ENCODE measurements at regions not wholly inside any gene's neighbourhood (a gene's known extent, or its start where the extent isn't known, plus 50 kb on each side); places are given as distances from the start of the nearest gene placed in this dataset.

GRCh38 chr6:114556846-114557488 is 214.1 kb upstream of the HS3ST5 start:
- Histone ChIP-seq H2AFZ (replicated peaks) (no peak overlapping the region), H3K9me3 (ENCODE audit: low read depth) (no peaks in the 10 kb centered on the region), H3K4me3 (no peak overlapping the region), H3K4me1 (no peaks in the 10 kb centered on the region), H4K20me1 (ENCODE audit: low read depth) (no peaks in the 10 kb centered on the region), H3K4me2 (no peak overlapping the region), H3K9ac (no peak overlapping the region), H3K27me3 (no peaks in the 10 kb centered on the region), H3F3A (ENCODE audit: low read depth) (no peaks in the 10 kb centered on the region), H3K27ac (no peak overlapping the region), H3K36me3 (no peaks in the 10 kb centered on the region), H3K79me2 (ENCODE audit: low read depth) (no peaks in the 10 kb centered on the region)
- no peak for DNase-seq (ENCODE audit: low spot score)
- Mint-ChIP-seq H3K4me1 (peaks cover 8% of the 10 kb centered on the region), H3K4me3 (no peak overlapping the region), H3K36me3 (no peaks in the 10 kb centered on the region), H3K27ac (no peak overlapping the region), H3K27me3 (ENCODE audit: insufficient read depth, low read depth) (no peaks in the 10 kb centered on the region), H3K9me3 (peaks cover 3% of the 10 kb centered on the region)
- TF ChIP-seq EZH2 (IDR thresholded peaks at IDR 0.05) (no peak), EZH2phosphoT487 (IDR thresholded peaks at IDR 0.05) (no peak)

GRCh38 chr6:114550316-114550715 is 207.5 kb upstream of the HS3ST5 start:
- Mint-ChIP-seq H3K27ac (no peak overlapping the region), H3K27me3 (ENCODE audit: insufficient read depth, low read depth) (no peaks in the 10 kb centered on the region), H3K9me3 (no peaks in the 10 kb centered on the region), H3K4me3 (no peak overlapping the region), H3K36me3 (no peaks in the 10 kb centered on the region), H3K4me1 (no peaks in the 10 kb centered on the region)
- Histone ChIP-seq H3K27me3 (no peaks in the 10 kb centered on the region), H3F3A (ENCODE audit: low read depth) (no peaks in the 10 kb centered on the region), H3K4me1 (no peaks in the 10 kb centered on the region), H3K79me2 (ENCODE audit: low read depth) (no peaks in the 10 kb centered on the region), H3K36me3 (no peaks in the 10 kb centered on the region), H3K9me3 (ENCODE audit: low read depth) (no peaks in the 10 kb centered on the region), H3K27ac (no peak overlapping the region), H3K4me2 (no peak overlapping the region), H2AFZ (replicated peaks) (no peak overlapping the region), H4K20me1 (ENCODE audit: low read depth) (no peaks in the 10 kb centered on the region), H3K9ac (no peak overlapping the region), H3K4me3 (no peak overlapping the region)
- TF ChIP-seq EZH2 (IDR thresholded peaks at IDR 0.05), result no peak
- no peak for DNase-seq (ENCODE audit: low spot score)

- H3K27me3 Mint-ChIP-seq (ENCODE audit: insufficient read depth, low read depth), result peaks cover 2% of the 10 kb centered on the region
- H3K4me1 Mint-ChIP-seq, result no peaks in the 10 kb centered on the region
- H3K4me3 ChIP-seq, result no peak overlapping the region
- H3K27ac ChIP-seq, result no peak overlapping the region
- H3K9me3 ChIP-seq (ENCODE audit: low read depth), result no peaks in the 10 kb centered on the region
- no peaks in the 10 kb centered on the region for H3K36me3 ChIP-seq
- no peak overlapping the region for H3K4me3 Mint-ChIP-seq
- no peak overlapping the region for H3K9ac ChIP-seq
- H3K4me1 ChIP-seq, result no peaks in the 10 kb centered on the region
- no peaks in the 10 kb centered on the region for H3K27me3 ChIP-seq
- no peaks in the 10 kb centered on the region for H3K36me3 Mint-ChIP-seq
- H3K4me2 ChIP-seq, result no peak overlapping the region
- no peak overlapping the region for H2AFZ ChIP-seq (replicated peaks)
- H3K27ac Mint-ChIP-seq, result no peak overlapping the region
- no peaks in the 10 kb centered on the region for H3K9me3 Mint-ChIP-seq
- H3K79me2 ChIP-seq (ENCODE audit: low read depth), result no peaks in the 10 kb centered on the region
- DNase-seq (ENCODE audit: low spot score), result no peak
- H3F3A ChIP-seq (ENCODE audit: low read depth), result no peaks in the 10 kb centered on the region
- TF ChIP-seq EZH2 (IDR thresholded peaks at IDR 0.05) (no peak), EZH2phosphoT487 (IDR thresholded peaks at IDR 0.05) (no peak)
- TF ChIP-seq, protein P1, sequence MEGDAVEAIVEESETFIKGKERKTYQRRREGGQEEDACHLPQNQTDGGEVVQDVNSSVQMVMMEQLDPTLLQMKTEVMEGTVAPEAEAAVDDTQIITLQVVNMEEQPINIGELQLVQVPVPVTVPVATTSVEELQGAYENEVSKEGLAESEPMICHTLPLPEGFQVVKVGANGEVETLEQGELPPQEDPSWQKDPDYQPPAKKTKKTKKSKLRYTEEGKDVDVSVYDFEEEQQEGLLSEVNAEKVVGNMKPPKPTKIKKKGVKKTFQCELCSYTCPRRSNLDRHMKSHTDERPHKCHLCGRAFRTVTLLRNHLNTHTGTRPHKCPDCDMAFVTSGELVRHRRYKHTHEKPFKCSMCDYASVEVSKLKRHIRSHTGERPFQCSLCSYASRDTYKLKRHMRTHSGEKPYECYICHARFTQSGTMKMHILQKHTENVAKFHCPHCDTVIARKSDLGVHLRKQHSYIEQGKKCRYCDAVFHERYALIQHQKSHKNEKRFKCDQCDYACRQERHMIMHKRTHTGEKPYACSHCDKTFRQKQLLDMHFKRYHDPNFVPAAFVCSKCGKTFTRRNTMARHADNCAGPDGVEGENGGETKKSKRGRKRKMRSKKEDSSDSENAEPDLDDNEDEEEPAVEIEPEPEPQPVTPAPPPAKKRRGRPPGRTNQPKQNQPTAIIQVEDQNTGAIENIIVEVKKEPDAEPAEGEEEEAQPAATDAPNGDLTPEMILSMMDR (IDR thresholded peaks at IDR 0.05), result no peak
- no peaks in the 10 kb centered on the region for H4K20me1 ChIP-seq (ENCODE audit: low read depth)
These were observed 200.9 kb upstream of the HS3ST5 start for GRCh38 chr6:114543696-114544095.

DNA sequence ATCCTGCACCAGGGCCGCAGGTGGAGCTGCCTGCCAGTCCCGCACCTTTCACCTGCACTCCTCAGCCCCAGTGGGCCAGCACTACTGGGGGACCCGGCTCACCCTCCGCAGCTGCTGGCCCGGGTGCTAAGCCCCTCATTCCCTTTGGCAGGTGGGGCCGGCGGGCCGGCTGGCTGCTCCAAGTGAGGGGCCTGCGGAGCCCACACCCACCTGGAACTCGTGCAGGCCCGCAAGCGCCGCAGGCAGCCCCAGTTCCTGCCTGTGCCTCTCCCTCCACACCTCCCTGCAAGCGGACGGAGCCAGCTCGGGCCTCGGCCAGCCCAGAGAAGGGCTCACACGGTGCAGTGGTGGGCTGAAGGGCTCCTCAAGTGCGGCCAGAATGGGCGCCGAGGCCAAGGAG is 199.0 kb upstream of the HS3ST5 start:
- Mint-ChIP-seq H3K27ac (no peak overlapping the region), H3K4me1 (no peaks in the 10 kb centered on the region), H3K36me3 (no peaks in the 10 kb centered on the region), H3K27me3 (ENCODE audit: insufficient read depth, low read depth) (peaks cover 2% of the 10 kb centered on the region), H3K4me3 (no peak overlapping the region), H3K9me3 (no peaks in the 10 kb centered on the region)
- H3K9me3 ChIP-seq (ENCODE audit: low read depth), result no peaks in the 10 kb centered on the region
- no peak overlapping the region for H3K4me2 ChIP-seq
- no peak overlapping the region for H3K9ac ChIP-seq
- TF ChIP-seq EZH2phosphoT487 (IDR thresholded peaks at IDR 0.05) (no peak), EZH2 (IDR thresholded peaks at IDR 0.05) (no peak)
- TF ChIP-seq, protein P1 (IDR thresholded peaks at IDR 0.05), result no peak
- H3K36me3 ChIP-seq, result no peaks in the 10 kb centered on the region
- no peak overlapping the region for H3K27ac ChIP-seq
- H2AFZ ChIP-seq (replicated peaks), result no peak overlapping the region
- no peaks in the 10 kb centered on the region for H3F3A ChIP-seq (ENCODE audit: low read depth)
- no peaks in the 10 kb centered on the region for H4K20me1 ChIP-seq (ENCODE audit: low read depth)
- H3K4me1 ChIP-seq, result no peaks in the 10 kb centered on the region
- H3K79me2 ChIP-seq (ENCODE audit: low read depth), result no peaks in the 10 kb centered on the region
- no peak overlapping the region for H3K4me3 ChIP-seq
- no peak for DNase-seq (ENCODE audit: low spot score)
- H3K27me3 ChIP-seq, result no peaks in the 10 kb centered on the region

All from neural progenitor cell (in vitro differentiated cells).